ENCODE measurements at regions not wholly inside any gene's neighbourhood (a gene's known extent, or its start where the extent isn't known, plus 50 kb on each side); places are given as distances from the start of the nearest gene placed in this dataset.

DNA sequence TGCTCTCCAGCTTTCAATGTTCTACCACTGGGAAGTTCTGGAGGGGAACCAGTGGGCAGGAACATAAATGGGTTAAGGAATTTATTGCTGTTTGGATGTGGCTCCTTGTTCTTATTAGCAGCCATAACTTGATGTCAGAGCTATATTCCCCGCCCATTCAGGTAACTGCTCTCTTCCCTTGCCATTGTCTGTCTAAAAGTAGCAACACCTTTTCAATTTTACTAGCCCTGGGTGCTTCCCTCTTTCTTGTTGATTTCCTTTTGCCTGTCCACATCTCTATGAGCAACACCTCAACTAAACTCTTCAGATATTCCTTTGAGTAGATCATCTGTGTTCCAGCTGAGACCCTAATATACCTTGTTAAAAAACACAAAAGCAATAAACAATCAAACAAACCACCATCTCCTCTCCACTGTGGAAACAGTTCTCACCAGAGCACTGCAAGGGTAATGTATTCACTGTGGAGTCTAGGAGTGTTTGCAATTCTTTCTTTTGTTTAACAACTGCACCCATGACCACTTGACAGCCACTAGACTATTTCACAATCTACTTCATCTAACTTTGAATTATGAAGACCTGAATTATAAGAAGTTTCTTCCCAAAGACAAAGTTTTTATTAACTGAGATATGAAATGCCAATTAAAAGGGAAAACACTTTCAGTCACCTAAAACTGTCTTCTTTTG lies 436.7 kb downstream of the IPMK start:
- Mint-ChIP-seq H3K36me3 (ENCODE audit: low read depth) (no peaks in the 10 kb centered on the region), H3K27ac (no peak overlapping the region), H3K4me1 (no peaks in the 10 kb centered on the region), H3K4me3 (no peak overlapping the region), H3K9me3 (no peaks in the 10 kb centered on the region), H3K27me3 (no peaks in the 10 kb centered on the region)
- no peak for DNase-seq
- CTCF ChIA-PET, result no interaction called here
- POLR2A ChIA-PET, result no interaction called here

DNA sequence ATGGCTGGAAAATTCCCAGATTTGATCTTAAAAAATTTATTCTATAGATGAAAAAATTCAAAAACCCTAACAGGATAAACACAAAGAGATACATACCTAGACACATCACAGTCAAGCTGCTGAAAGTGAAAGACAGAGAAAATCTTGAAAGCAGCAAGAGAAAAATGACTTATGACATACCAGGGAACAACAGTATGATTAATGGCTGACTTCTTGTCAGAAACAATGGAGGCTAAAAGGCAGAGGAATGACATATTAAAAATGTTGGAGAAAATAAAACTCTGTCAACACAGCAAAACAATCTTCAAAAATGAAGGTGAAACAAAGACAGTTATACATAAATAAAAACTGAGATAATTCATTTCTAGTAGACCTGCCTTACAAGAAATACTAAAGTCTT lies 442.7 kb downstream of the IPMK start:
- no peak for DNase-seq
- Mint-ChIP-seq H3K27ac (no peak overlapping the region), H3K4me1 (no peaks in the 10 kb centered on the region), H3K27me3 (no peaks in the 10 kb centered on the region), H3K36me3 (ENCODE audit: low read depth) (no peaks in the 10 kb centered on the region), H3K4me3 (no peak overlapping the region), H3K9me3 (no peaks in the 10 kb centered on the region)
- ChIA-PET POLR2A (no interaction called here), CTCF (no interaction called here)

DNA sequence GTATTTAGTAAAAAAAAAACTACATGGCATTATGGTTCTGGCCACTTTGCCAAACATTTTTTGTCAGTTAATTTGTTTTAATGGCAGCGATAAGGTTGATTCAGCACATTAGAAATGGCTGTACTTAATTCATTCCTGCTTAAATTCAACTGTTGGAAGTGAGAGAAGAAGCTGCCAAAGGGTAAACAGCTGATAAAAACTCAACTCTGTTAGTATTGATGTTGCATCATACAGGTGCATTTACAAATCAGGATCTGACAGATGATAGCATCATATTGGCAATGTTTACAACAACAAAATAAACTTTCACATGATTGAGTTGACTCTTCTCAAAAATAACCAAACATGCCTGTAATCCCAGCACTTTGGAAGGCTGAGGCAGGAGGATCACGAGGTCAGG lies 444.3 kb downstream of the IPMK start:
- H3K36me3 Mint-ChIP-seq (ENCODE audit: low read depth), result no peaks in the 10 kb centered on the region
- no peak overlapping the region for H3K4me3 Mint-ChIP-seq
- H3K9me3 Mint-ChIP-seq, result peaks cover 2% of the 10 kb centered on the region
- H3K27me3 Mint-ChIP-seq, result no peaks in the 10 kb centered on the region
- H3K4me1 Mint-ChIP-seq, result no peaks in the 10 kb centered on the region
- ChIA-PET CTCF (no interaction called here), POLR2A (no interaction called here)
- H3K27ac Mint-ChIP-seq, result no peak overlapping the region
- no peak for DNase-seq

DNA sequence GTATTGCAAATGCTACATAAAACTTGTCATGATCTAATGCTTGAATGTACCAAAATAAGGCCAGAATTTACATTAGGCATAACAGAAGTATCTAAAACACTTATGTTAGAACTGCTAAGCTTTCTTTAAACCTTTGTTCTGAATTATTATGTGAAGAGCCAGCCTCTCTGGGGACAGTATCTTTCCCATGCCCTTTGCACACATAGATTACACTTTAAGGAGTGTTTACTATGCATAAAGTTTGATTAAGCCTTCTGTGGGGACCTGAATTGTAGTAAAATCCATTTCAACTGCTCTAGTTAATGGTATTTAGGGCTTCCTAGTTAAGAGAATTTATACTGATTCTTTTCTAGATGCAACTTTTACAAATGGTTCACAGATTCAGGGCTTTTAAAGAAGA lies 444.7 kb downstream of the IPMK start:
- no peaks in the 10 kb centered on the region for H3K4me1 Mint-ChIP-seq
- CTCF ChIA-PET, result no interaction called here
- no peaks in the 10 kb centered on the region for H3K27me3 Mint-ChIP-seq
- no peak for DNase-seq
- H3K4me3 Mint-ChIP-seq, result no peak overlapping the region
- no peaks in the 10 kb centered on the region for H3K36me3 Mint-ChIP-seq (ENCODE audit: low read depth)
- no peak overlapping the region for H3K27ac Mint-ChIP-seq
- H3K9me3 Mint-ChIP-seq, result peaks cover 2% of the 10 kb centered on the region
- POLR2A ChIA-PET, result no interaction called here

DNA sequence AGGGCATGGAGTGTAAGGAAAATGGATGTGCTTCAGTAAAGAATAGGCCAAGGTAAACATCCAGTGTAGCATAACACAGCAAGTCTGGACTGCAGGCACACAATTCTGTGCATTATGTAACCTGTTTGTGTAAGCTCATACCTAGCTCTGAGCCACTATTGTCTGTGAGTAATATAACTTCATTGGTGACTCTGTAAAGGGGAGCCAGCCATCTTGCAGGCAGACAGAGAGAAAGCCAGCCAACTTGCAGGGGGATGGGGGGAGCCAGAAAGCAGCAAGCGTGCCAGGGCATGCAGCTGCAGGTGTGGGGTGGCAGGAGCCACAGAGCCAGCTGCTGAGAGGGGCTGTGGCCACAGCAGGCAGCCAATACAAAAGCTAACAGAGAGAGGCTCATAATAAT lies 449.2 kb downstream of the IPMK start:
- H3K4me3 Mint-ChIP-seq, result no peak overlapping the region
- H3K9me3 Mint-ChIP-seq, result peaks cover 2% of the 10 kb centered on the region
- H3K36me3 Mint-ChIP-seq (ENCODE audit: low read depth), result no peaks in the 10 kb centered on the region
- H3K27me3 Mint-ChIP-seq, result no peaks in the 10 kb centered on the region
- no peak for DNase-seq
- no peaks in the 10 kb centered on the region for H3K4me1 Mint-ChIP-seq
- POLR2A ChIA-PET, result no interaction called here
- H3K27ac Mint-ChIP-seq, result no peak overlapping the region
- CTCF ChIA-PET, result no interaction called here

DNA sequence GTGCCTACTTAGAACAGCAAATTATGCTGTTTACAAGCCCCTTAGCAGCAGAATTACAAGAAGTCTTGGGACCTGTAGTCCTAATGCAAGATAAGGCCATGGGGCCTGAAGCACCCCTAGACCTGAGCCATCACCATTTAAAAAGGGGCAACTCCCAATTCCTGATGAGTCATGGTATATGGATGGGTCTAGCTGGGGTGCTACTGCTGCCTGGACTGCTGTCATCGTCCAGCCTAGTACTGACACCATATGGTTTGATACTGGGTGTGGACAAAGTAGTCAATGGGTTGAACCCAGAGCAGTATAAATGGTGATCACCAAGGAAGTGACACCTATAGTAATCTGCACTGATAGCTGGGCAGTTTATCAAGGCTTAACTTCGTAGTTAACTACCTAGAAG lies 450.0 kb downstream of the IPMK start:
- CTCF ChIA-PET, result interaction anchor here (0.7 kb wide), 1 partner anchor 620 kb away, joined by 5 read pairs; no protein-coding TSS in a partner anchor
- peaks cover 2% of the 10 kb centered on the region for H3K9me3 Mint-ChIP-seq
- no peaks in the 10 kb centered on the region for H3K27me3 Mint-ChIP-seq
- no peaks in the 10 kb centered on the region for H3K4me1 Mint-ChIP-seq
- H3K27ac Mint-ChIP-seq, result no peak overlapping the region
- DNase-seq, result no peak
- H3K36me3 Mint-ChIP-seq (ENCODE audit: low read depth), result no peaks in the 10 kb centered on the region
- H3K4me3 Mint-ChIP-seq, result no peak overlapping the region
- POLR2A ChIA-PET, result no interaction called here

DNA sequence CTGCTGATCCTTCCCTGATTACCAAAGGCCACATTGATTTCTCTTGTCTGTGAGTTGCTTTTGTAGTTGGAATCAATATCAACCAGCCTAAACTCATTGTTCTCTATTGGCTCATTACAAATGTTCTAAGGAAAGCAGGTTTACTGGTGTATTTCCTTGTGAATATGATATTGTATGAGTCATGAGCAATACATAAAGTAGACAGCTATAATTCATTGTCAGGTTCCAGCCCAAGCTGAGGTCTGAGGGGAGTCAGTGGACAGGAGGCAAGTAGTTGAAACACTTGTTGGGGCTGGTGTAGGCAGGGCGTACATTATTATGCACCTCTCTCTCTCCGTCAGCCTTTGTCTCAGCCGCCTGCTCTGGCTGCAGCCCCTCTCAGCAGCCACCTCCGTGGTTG lies 451.7 kb downstream of the IPMK start:
- DNase-seq, result no peak
- POLR2A ChIA-PET, result no interaction called here
- Mint-ChIP-seq H3K4me3 (no peak overlapping the region), H3K9me3 (peaks cover 2% of the 10 kb centered on the region), H3K4me1 (no peaks in the 10 kb centered on the region), H3K36me3 (ENCODE audit: low read depth) (no peaks in the 10 kb centered on the region), H3K27ac (no peak overlapping the region), H3K27me3 (no peaks in the 10 kb centered on the region)
- CTCF ChIA-PET, result no interaction called here

DNA sequence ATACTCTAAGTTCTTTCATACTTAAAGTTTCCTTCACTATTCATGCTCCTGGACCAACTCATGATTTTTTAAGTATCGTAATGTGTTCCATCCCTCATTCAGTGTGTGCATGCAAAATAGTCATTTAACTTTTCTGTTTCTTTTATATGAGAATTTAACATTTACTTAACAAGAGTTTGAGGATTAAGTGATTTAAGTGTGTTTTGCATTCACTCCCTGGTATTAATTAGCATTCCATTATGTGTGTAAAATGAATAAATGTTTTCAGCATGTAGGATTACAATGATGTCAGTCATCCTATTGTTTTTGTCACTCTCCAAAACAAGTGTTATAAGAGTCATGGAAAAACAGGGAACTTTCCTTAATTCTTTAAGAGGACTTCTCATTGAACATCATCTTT lies 457.7 kb downstream of the IPMK start:
- no peaks in the 10 kb centered on the region for H3K27me3 Mint-ChIP-seq
- POLR2A ChIA-PET, result no interaction called here
- no peaks in the 10 kb centered on the region for H3K4me1 Mint-ChIP-seq
- DNase-seq, result no peak
- no peaks in the 10 kb centered on the region for H3K9me3 Mint-ChIP-seq
- no peaks in the 10 kb centered on the region for H3K36me3 Mint-ChIP-seq (ENCODE audit: low read depth)
- H3K27ac Mint-ChIP-seq, result no peak overlapping the region
- CTCF ChIA-PET, result no interaction called here
- H3K4me3 Mint-ChIP-seq, result no peak overlapping the region

DNA sequence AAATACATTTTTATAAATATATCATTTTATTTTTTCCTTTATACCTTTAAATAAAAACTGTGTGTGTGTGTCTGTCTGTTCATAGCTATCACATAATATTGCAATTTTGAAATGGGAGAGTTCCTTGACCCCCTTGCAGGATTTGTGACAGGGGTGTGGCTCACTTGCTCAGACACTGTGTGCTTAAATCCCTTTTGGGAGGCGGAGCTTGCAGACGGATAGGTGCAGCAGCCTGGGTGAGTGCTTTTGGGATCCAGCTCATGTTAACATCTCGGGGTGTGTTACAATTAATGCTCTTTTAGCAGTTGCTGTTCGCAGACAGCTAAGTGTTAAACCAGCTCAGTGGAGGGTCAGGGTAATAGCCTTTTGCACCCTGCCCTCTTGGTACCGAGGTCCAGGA lies 459.8 kb downstream of the IPMK start:
- H3K4me3 Mint-ChIP-seq, result no peak overlapping the region
- H3K36me3 Mint-ChIP-seq (ENCODE audit: low read depth), result no peaks in the 10 kb centered on the region
- ChIA-PET CTCF (no interaction called here), POLR2A (no interaction called here)
- H3K9me3 Mint-ChIP-seq, result no peaks in the 10 kb centered on the region
- no peaks in the 10 kb centered on the region for H3K4me1 Mint-ChIP-seq
- no peak overlapping the region for H3K27ac Mint-ChIP-seq
- H3K27me3 Mint-ChIP-seq, result no peaks in the 10 kb centered on the region
- no peak for DNase-seq

DNA sequence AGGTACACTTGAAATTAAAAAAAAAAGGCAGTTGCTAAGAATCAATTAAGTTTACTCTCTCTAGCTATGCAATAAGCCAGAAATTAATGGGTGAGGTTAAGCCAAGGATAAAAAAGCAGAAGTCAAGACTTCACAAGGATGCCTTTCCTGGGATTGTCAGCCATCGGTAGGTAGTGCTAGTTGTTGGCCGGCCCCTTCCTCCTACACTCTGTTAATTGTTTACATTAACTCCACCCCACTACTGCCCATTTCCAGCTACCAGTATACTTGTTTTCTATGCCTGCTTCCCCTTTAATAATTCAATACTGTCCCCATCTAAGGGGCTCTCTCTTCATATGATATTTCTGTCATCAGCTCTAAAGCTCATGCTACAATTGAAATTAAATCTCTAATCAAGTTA lies 461.0 kb downstream of the IPMK start:
- Mint-ChIP-seq H3K4me3 (no peak overlapping the region), H3K36me3 (ENCODE audit: low read depth) (no peaks in the 10 kb centered on the region), H3K27ac (no peak overlapping the region), H3K4me1 (no peaks in the 10 kb centered on the region), H3K9me3 (no peaks in the 10 kb centered on the region), H3K27me3 (no peaks in the 10 kb centered on the region)
- no peak for DNase-seq
- ChIA-PET CTCF (no interaction called here), POLR2A (no interaction called here)

DNA sequence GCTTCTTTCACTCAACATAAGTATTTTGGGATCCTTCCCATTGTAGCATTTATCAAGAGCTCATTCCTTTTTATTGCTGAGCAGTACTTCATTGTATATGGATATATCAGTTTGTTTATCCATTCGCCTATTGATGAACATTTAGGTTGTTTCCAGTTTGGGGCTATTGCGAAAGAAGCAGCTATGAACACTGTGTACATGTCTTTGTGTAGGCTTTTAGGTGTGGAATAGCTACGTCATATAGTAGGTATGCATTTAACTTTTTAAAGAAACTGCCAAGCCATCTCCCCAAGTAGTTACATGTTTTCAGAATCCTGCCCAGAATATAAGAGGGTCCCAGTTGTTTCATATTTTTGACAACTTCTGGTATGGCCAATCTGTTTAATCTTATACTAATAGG lies 468.1 kb downstream of the IPMK start:
- POLR2A ChIA-PET, result no interaction called here
- H3K36me3 Mint-ChIP-seq (ENCODE audit: low read depth), result no peaks in the 10 kb centered on the region
- no peaks in the 10 kb centered on the region for H3K9me3 Mint-ChIP-seq
- CTCF ChIA-PET, result no interaction called here
- H3K4me1 Mint-ChIP-seq, result no peaks in the 10 kb centered on the region
- H3K4me3 Mint-ChIP-seq, result no peak overlapping the region
- DNase-seq, result no peak
- H3K27ac Mint-ChIP-seq, result no peak overlapping the region
- H3K27me3 Mint-ChIP-seq, result no peaks in the 10 kb centered on the region

DNA sequence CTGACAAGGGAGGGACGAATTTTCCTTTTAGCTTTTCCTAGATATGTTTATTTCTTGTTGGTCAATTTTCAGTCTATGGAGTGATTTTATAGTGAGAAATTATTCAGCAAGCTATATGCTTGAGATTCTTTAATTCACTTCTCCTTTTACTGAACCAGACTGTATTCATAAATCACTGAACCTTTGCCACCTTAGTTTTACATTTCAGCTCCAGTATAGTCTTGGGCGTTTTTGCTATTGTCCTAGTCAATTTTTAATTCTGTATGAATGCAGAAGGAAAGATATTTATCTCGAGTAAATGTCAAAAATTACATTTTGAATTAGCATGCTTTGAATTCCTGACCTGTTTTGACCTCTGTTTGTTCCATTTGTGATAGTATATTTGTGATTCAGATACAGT lies 468.9 kb downstream of the IPMK start:
- DNase-seq, result no peak
- Mint-ChIP-seq H3K27me3 (no peaks in the 10 kb centered on the region), H3K4me1 (no peaks in the 10 kb centered on the region), H3K9me3 (no peaks in the 10 kb centered on the region), H3K4me3 (no peak overlapping the region), H3K27ac (no peak overlapping the region), H3K36me3 (ENCODE audit: low read depth) (no peaks in the 10 kb centered on the region)
- POLR2A ChIA-PET, result no interaction called here
- CTCF ChIA-PET, result no interaction called here

DNA sequence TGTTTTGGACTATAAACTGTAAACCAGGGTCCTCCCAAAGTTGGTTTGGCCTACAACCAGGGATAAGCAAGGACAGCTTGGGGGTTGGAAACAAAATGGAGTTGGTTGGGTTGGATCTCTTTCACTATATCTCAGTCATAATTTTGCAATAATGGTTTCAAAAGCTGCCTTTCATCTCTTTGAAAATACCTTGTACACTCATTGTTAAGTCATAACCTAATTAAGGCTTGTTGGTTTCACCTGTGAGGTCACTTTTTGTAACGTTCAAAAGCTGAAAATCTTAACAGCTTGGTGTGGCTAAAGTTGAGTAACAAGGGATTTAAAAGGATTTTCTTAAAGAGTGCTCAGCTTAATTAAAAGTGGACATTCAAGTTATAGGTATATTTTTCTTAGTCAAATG lies 476.1 kb downstream of the IPMK start:
- no peak for DNase-seq
- Mint-ChIP-seq H3K27ac (no peak overlapping the region), H3K4me1 (no peaks in the 10 kb centered on the region), H3K36me3 (ENCODE audit: low read depth) (no peaks in the 10 kb centered on the region), H3K9me3 (peaks cover 6% of the 10 kb centered on the region), H3K4me3 (no peak overlapping the region), H3K27me3 (no peaks in the 10 kb centered on the region)
- CTCF ChIA-PET, result no interaction called here
- POLR2A ChIA-PET, result no interaction called here

DNA sequence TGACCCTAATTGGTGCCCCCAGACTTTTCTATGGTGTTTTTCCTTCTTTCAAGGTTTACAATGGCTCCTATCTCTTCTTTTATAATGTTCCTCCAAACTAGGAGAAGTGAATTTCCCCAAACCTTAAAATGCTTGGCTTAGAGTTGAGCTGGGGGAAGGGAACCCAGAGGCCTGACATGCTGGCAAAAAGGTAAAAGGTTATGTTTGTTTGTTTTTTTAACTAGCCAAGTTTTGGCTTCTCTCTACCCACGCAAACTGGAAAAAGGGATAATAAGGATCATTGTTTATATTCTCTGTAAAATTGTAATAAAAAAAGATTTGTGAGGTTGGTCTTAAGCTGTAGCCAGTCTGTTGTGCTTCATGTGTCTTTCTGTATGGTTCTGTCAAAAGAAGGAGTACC lies 477.0 kb downstream of the IPMK start:
- no peak overlapping the region for H3K4me3 Mint-ChIP-seq
- H3K27me3 Mint-ChIP-seq, result no peaks in the 10 kb centered on the region
- H3K27ac Mint-ChIP-seq, result no peak overlapping the region
- CTCF ChIA-PET, result no interaction called here
- POLR2A ChIA-PET, result no interaction called here
- H3K36me3 Mint-ChIP-seq (ENCODE audit: low read depth), result no peaks in the 10 kb centered on the region
- no peaks in the 10 kb centered on the region for H3K4me1 Mint-ChIP-seq
- DNase-seq, result no peak
- peaks cover 6% of the 10 kb centered on the region for H3K9me3 Mint-ChIP-seq

DNA sequence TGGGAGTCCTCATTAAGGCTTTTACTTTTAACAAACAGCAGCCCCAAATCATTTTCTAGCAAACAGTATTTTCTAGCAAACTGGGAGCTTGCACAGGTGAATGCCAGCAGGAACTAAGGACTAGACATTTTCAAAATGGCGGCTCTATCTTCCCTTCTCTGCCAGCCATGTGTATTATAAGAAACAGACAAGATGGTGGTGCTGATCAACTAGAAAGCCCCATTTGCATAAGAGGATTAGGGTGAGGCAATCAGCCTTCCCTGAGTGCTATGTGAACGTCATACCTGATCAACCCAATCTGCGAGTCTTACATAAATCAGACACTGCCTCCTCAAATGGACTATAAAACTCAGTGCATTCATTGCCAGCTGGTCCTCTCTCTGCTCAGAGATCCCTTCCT lies 479.6 kb downstream of the IPMK start:
- Mint-ChIP-seq H3K36me3 (ENCODE audit: low read depth) (no peaks in the 10 kb centered on the region), H3K27ac (no peak overlapping the region), H3K4me1 (no peaks in the 10 kb centered on the region), H3K9me3 (peaks cover 6% of the 10 kb centered on the region), H3K27me3 (no peaks in the 10 kb centered on the region), H3K4me3 (no peak overlapping the region)
- no peak for DNase-seq
- ChIA-PET CTCF (no interaction called here), POLR2A (no interaction called here)
